A172 (cell line): ENCODE measurements at regions not wholly inside any gene's neighbourhood (a gene's known extent, or its start where the extent isn't known, plus 50 kb on each side); places are given as distances from the start of the nearest gene placed in this dataset.
A peak's percentile ranks its signal among the peaks of the same experiment; 100 is the strongest.

ENCODE experiments used
- DNase-seq: peaks from one replicate; pipeline ENCODE4 v3.0.0-alpha.2; 2015; ENCODE audit warnings: low spot score

- DNase-seq = peak; percentile 40
Observed at GRCh38 chr1:199743227-199743626, 284.3 kb upstream of the NR5A2 start.

GRCh38 chr1:199746666-199747384 is 280.7 kb upstream of the NR5A2 start:
- no peak for DNase-seq

GRCh38 chr1:199747984-199748383 is 279.5 kb upstream of the NR5A2 start:
- DNase-seq = no peak

GRCh38 chr1:199751506-199751905 is 276.0 kb upstream of the NR5A2 start:
- no peak for DNase-seq

GRCh38 chr1:199751962-199752687 is 275.4 kb upstream of the NR5A2 start:
- no peak for DNase-seq

- DNase-seq = no peak
Observed at GRCh38 chr1:199752688-199753027, 274.9 kb upstream of the NR5A2 start.

- no peak for DNase-seq
Observed at GRCh38 chr1:199753513-199753912, 274.0 kb upstream of the NR5A2 start.

GRCh38 chr1:199756066-199756465 is 271.4 kb upstream of the NR5A2 start:
- no peak for DNase-seq

- DNase-seq = peak; percentile 62
Observed at GRCh38 chr1:199758626-199759255, 268.8 kb upstream of the NR5A2 start.

- peak; percentile 81 for DNase-seq
Observed at GRCh38 chr1:199759268-199759730, 268.2 kb upstream of the NR5A2 start.

- DNase-seq = no peak
Observed at GRCh38 chr1:199762572-199762971, 264.9 kb upstream of the NR5A2 start.

- DNase-seq = no peak
Observed at GRCh38 chr1:199766218-199766792, 261.2 kb upstream of the NR5A2 start.

- DNase-seq = no peak
Observed at GRCh38 chr1:199767700-199768099, 259.8 kb upstream of the NR5A2 start.

- DNase-seq = peak; percentile 45
Observed at GRCh38 chr1:199774433-199775089, 252.9 kb upstream of the NR5A2 start.

GRCh38 chr1:199776768-199777497 is 250.6 kb upstream of the NR5A2 start:
- DNase-seq = no peak

- DNase-seq = peak; percentile 81
Observed at GRCh38 chr1:199778324-199778955, 249.1 kb upstream of the NR5A2 start.

GRCh38 chr1:199780091-199780490 is 247.4 kb upstream of the NR5A2 start:
- DNase-seq = no peak

- peak; percentile 38 for DNase-seq
Observed at GRCh38 chr1:199780948-199781670, 246.4 kb upstream of the NR5A2 start.

- peak; percentile 55 for DNase-seq
Observed at GRCh38 chr1:199784138-199784895, 243.2 kb upstream of the NR5A2 start.
